Neutrophil (primary cell): ENCODE measurements at regions not wholly inside any gene's neighbourhood (a gene's known extent, or its start where the extent isn't known, plus 50 kb on each side); places are given as distances from the start of the nearest gene placed in this dataset.

Experiments
- H3K27ac ChIP-seq: fragments of 200-600 bp; sonication (generic); 2 replicates; pipeline ENCODE4 v1.5.1; 2016; ENCODE audit warnings: mild to moderate bottlenecking, moderate library complexity
- H3K27me3 ChIP-seq: fragments of 200-600 bp; sonication (generic); 2 replicates; pipeline ENCODE4 v1.6.0; 2016; ENCODE audit warnings: mild to moderate bottlenecking
- H3K36me3 ChIP-seq: fragments of 200-600 bp; sonication (generic); 2 replicates; pipeline ENCODE4 v1.5.1; 2017
- H3K4me1 ChIP-seq, 2 experiments: fragments of 200-600 bp in 1 of 2; sonication (generic) in 1 of 2; 1 replicate in 1 of 2; 2 replicates in 1 of 2; pipeline versions ENCODE4 v1.5.1 to v1.6.1; 2013 to 2016; ENCODE audit warnings: low read depth in 1 of 2, low read length in 1 of 2, mild to moderate bottlenecking in 1 of 2, moderate library complexity in 1 of 2; ENCODE audit not compliant: control insufficient read depth in 1 of 2, insufficient read depth in 1 of 2
- H3K4me3 ChIP-seq, 2 experiments: fragments of 200-600 bp in 1 of 2; sonication (generic) in 1 of 2; 1 replicate in 1 of 2; 2 replicates in 1 of 2; pipeline ENCODE4 v1.5.1; 2013 to 2016; ENCODE audit warnings: low read depth in 1 of 2, low read length in 1 of 2, mild to moderate bottlenecking in 1 of 2, moderate library complexity in 1 of 2
- H3K9me3 ChIP-seq: fragments of 200-600 bp; sonication (generic); 2 replicates; pipeline ENCODE4 v1.5.1; 2016
- TF ChIP-seq, protein P1 (sequence below): fragments of 200-600 bp; sonication (generic); IDR thresholded peaks from 2 replicates; pipeline ENCODE4 v1.5.1; 2016; ENCODE audit warnings: antibody characterized with exemption

DNA sequence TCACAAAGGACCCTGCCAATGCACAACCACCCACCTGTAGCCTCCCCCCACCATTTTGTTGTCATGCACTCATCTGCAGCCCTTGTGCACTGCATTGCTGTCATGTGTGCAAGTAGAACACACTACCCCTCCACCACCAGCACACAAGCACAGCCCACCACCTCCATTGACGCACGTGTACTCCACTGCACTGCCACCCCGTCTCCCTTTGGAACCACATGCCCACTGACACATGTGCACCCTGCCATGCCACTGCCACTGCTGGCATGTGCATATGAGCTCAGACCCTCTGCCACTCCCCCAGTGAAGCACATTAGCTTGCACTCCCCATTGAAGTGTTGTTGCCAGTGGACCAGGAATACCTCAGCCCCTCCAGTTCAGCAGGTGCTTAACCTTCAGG, 530.3 kb upstream of the ACO1 start:
- Histone ChIP-seq H3K4me3 (no peak overlapping the region), H3K36me3 (no peaks in the 10 kb centered on the region), H3K27me3 (no peaks in the 10 kb centered on the region), H3K4me1 (no peaks in the 10 kb centered on the region), H3K9me3 (no peaks in the 10 kb centered on the region), H3K27ac (no peak overlapping the region)
- TF ChIP-seq, protein P1, sequence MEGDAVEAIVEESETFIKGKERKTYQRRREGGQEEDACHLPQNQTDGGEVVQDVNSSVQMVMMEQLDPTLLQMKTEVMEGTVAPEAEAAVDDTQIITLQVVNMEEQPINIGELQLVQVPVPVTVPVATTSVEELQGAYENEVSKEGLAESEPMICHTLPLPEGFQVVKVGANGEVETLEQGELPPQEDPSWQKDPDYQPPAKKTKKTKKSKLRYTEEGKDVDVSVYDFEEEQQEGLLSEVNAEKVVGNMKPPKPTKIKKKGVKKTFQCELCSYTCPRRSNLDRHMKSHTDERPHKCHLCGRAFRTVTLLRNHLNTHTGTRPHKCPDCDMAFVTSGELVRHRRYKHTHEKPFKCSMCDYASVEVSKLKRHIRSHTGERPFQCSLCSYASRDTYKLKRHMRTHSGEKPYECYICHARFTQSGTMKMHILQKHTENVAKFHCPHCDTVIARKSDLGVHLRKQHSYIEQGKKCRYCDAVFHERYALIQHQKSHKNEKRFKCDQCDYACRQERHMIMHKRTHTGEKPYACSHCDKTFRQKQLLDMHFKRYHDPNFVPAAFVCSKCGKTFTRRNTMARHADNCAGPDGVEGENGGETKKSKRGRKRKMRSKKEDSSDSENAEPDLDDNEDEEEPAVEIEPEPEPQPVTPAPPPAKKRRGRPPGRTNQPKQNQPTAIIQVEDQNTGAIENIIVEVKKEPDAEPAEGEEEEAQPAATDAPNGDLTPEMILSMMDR, result no peak

DNA sequence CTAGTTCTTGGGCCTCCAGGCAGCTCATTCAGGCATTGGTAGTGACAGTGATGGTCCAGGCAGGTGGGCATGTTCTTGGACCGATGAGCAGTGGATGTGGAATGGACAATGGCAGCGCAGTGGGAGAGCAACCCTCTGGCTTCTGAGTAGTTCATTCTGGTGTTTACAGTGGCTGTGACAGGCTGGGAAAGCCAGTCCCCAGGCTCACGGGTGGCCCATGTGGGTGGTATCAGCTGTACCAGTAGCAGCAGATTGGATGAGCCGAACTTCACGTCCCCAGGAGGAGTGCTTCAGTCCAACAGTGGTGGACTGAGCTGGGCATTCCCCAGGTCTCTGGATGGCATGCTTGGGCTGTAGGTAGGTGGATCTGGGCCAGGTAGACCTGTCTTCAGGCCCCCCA, 515.6 kb upstream of the ACO1 start:
- Histone ChIP-seq H3K4me3 (no peak overlapping the region), H3K9me3 (no peaks in the 10 kb centered on the region), H3K27ac (no peak overlapping the region), H3K27me3 (no peaks in the 10 kb centered on the region), H3K4me1 (no peaks in the 10 kb centered on the region), H3K36me3 (no peaks in the 10 kb centered on the region)
- TF ChIP-seq, protein P1, result no peak

DNA sequence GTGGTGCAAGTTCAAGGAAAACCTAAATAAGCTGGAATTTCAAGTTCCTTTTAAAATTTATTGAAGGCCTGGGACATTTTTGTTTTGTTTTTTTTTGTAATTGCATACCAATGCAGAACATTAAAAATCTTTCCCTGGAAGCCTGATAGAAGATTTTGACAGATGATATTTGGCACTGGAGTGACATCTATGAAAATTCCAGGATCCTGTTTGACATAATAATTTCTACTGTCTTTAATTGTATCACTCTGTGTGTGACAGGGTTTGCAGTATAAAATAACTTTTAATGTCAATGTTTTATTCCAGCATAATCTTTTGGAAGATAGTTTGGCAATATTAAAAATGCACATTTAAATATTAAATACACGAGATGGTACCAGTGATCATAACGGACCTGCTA, 514.2 kb upstream of the ACO1 start:
- Histone ChIP-seq H3K27me3 (no peaks in the 10 kb centered on the region), H3K36me3 (no peaks in the 10 kb centered on the region), H3K9me3 (no peaks in the 10 kb centered on the region), H3K4me3 (no peak overlapping the region), H3K27ac (no peak overlapping the region), H3K4me1 (no peaks in the 10 kb centered on the region)
- TF ChIP-seq, protein P1, result no peak

DNA sequence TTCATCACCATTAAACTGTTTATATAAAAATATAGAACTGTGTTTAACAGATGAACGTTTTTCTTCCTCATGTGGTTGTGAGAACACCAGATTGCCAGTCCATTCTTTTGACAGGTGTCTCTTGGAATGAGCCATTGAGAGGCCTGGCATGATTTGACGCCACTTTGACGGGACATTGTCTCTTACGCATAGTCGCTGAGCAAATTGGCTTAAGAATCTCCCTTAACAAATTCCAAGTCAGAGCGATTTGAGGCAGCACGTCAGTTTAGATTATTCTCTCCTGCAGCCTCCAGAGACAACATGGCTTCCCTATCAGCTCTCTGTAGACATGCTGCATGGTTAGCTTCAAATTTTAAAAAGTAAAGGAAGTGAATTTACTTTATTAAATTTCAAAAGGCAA, 510.7 kb upstream of the ACO1 start:
- Histone ChIP-seq H3K4me1 (no peaks in the 10 kb centered on the region), H3K4me3 (no peak overlapping the region), H3K27me3 (no peaks in the 10 kb centered on the region), H3K9me3 (no peaks in the 10 kb centered on the region), H3K27ac (no peak overlapping the region), H3K36me3 (no peaks in the 10 kb centered on the region)
- TF ChIP-seq, protein P1, result no peak

GRCh38 chr9:31894008-31894407, 490.4 kb upstream of the ACO1 start:
- H3K4me3 ChIP-seq, result no peak overlapping the region
- H3K27me3 ChIP-seq, result no peaks in the 10 kb centered on the region
- TF ChIP-seq, protein P1, result no peak
- H3K4me1 ChIP-seq, result no peaks in the 10 kb centered on the region
- H3K9me3 ChIP-seq, result no peaks in the 10 kb centered on the region
- no peak overlapping the region for H3K27ac ChIP-seq
- no peaks in the 10 kb centered on the region for H3K36me3 ChIP-seq
